Kidney (tissue), 13 donors: ENCODE measurements at regions not wholly inside any gene's neighbourhood (a gene's known extent, or its start where the extent isn't known, plus 50 kb on each side); places are given as distances from the start of the nearest gene placed in this dataset.
A peak's percentile ranks its signal among the peaks of the same experiment; 100 is the strongest.

ENCODE experiments used
- DNase-seq, 5 donors: peaks; one replicate each; pipeline ENCODE4 v3.0.0-alpha.2; 2013 to 2020
- FAIRE-seq: peaks from 2 replicates; lab custom pipeline; 2012; peaks lifted over from hg19 to GRCh38; lab: Jason Lieb, UNC
- H3K27ac ChIP-seq, 2 donors: one replicate each; pipeline ENCODE4 v1.7.0; 2013; ENCODE audit warnings: low read depth in 2 of 2, low read length in 2 of 2, inconsistent platforms in 1 of 2
- H3K27me3 ChIP-seq: one replicate; pipeline ENCODE4 v1.7.1; 2013; ENCODE audit warnings: low read length, inconsistent platforms; ENCODE audit not compliant: control insufficient read depth, insufficient read depth
- H3K36me3 ChIP-seq, 3 donors: one replicate each; pipeline versions ENCODE4 v1.7.0 to v1.7.1; 2013; ENCODE audit warnings: low read length in 3 of 3, control low read depth in 1 of 3, inconsistent platforms in 1 of 3; ENCODE audit not compliant: insufficient read depth in 3 of 3, control insufficient read depth in 2 of 3
- H3K4me1 ChIP-seq, 3 donors: one replicate each; pipeline versions ENCODE4 v1.7.0 to v1.7.1; 2013; ENCODE audit warnings: low read length in 3 of 3, inconsistent platforms in 1 of 3, low read depth in 1 of 3; ENCODE audit not compliant: control insufficient read depth in 2 of 3, insufficient read depth in 2 of 3
- H3K4me3 ChIP-seq, 3 donors: one replicate each; pipeline versions ENCODE4 v1.7.0 to v1.8.1; 2013; ENCODE audit warnings: low read length in 3 of 3, control low read depth in 1 of 3, inconsistent platforms in 1 of 3
- H3K9ac ChIP-seq, 3 donors: one replicate each; pipeline versions ENCODE4 v1.7.0 to v1.7.1; 2013; ENCODE audit warnings: low read length in 3 of 3, control low read depth in 1 of 3, inconsistent platforms in 1 of 3
- H3K9me3 ChIP-seq, 3 donors: one replicate each; pipeline versions ENCODE4 v1.7.0 to v1.7.1; 2013; ENCODE audit warnings: low read length in 3 of 3, control low read depth in 1 of 3, inconsistent platforms in 1 of 3; ENCODE audit not compliant: control insufficient read depth in 2 of 3, insufficient read depth in 1 of 3
- intact Hi-C: fragments of 100-400 bp; cut with DNase I; formaldehyde crosslinking; loops from one replicate; pipeline ENCODE4 v1.11.1; 2022
- TF ChIP-seq, protein P1 (sequence below): IDR thresholded peaks from 3 replicates; pipeline ENCODE4 v1.5.1; 2012; ENCODE audit warnings: mild to moderate bottlenecking, moderate library complexity, borderline replicate concordance; ENCODE audit not compliant: insufficient read depth; ENCODE audit errors: extremely low read depth
- donor health status: control.
- donor health status: control.
- donor health status: control.
- donor health status: control.
- donor health status: control.
- donor health status: DM: yes; HTN: yes; CAD: no.
- donor health status: Normal renal cell carcinoma (clear cell type).

DNA sequence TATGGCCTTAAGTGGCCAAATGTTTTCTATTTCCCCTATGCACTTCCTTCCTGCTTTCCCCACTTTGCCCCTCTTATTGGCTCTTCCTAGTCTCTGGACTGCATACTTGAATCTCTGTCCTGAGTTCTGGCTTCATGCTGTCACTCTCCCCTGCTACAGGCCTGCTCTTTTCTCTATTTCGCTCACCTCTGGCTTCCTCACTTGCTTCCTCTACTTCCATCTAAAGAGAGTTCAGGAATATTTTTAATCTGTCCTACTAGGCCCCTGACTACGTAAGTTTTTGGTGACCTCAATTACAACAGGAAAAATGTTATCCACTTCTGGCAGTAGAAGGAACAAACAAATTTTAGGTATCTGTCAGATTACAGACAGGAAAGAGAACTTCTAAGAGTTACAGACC, 65.7 kb upstream of the WDR17 start:
- DNase-seq (peak in 1 of 5 donors; percentile 3), FAIRE-seq (no peak)
- intact Hi-C loops, result no loop called here
- Histone ChIP-seq H3K36me3 (no peaks in the 10 kb centered on the region), H3K27me3 (no peaks in the 10 kb centered on the region), H3K4me3 (no peak overlapping the region), H3K9ac (no peak overlapping the region), H3K27ac (peak overlapping the region in 1 of 2 donors; percentile 28), H3K4me1 (peaks cover 0 to 2% (median 0%) of the 10 kb centered on the region in 3 donors), H3K9me3 (no peaks in the 10 kb centered on the region)
- TF ChIP-seq, protein P1, sequence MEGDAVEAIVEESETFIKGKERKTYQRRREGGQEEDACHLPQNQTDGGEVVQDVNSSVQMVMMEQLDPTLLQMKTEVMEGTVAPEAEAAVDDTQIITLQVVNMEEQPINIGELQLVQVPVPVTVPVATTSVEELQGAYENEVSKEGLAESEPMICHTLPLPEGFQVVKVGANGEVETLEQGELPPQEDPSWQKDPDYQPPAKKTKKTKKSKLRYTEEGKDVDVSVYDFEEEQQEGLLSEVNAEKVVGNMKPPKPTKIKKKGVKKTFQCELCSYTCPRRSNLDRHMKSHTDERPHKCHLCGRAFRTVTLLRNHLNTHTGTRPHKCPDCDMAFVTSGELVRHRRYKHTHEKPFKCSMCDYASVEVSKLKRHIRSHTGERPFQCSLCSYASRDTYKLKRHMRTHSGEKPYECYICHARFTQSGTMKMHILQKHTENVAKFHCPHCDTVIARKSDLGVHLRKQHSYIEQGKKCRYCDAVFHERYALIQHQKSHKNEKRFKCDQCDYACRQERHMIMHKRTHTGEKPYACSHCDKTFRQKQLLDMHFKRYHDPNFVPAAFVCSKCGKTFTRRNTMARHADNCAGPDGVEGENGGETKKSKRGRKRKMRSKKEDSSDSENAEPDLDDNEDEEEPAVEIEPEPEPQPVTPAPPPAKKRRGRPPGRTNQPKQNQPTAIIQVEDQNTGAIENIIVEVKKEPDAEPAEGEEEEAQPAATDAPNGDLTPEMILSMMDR, result no peak

DNA sequence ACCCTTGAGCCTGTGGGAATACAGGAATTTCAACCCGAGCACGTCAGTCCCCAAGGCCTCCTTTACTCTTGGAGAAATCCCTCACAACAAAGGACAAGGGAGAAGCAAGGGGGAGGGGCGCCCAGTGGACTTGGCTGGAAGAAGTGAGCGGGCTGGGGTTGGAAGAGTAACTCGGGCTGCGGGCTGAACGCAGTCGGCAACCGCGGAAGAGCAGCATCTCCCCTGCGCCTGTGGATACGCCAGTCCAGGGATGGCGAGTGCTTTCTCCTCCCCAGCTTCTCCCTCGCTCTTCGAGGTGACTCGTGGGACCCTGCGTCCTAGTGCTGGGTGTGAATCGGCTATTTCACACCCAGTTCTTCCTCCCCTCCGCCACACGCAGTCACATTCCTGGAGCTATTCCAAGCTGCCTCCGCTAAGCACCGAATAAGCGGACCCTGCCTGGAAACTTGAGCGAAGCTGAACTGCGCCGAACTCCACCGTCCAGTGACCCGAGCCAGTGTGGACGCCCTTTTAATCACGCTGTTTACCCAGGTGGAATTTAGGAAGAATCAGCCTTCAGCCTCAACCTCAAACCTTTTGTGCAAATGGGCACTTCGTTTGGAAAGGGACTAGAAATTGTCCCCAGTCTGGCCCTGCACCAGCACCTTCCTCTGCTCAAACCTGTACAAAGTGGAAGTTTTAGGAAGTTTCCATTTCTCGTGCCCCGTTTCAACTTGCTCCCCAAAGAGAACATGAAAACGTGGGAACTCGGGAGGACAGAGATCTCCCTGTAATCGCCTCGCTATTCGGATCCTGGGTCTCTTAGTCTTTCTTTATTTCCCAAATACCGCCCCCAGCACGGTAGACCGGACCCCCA, 64.3 kb upstream of the WDR17 start:
- Histone ChIP-seq H3K9ac (peak overlapping the region in 2 of 3 donors; percentile 46 to 48), H3K27ac (no peak overlapping the region), H3K27me3 (no peaks in the 10 kb centered on the region), H3K4me3 (peak overlapping the region; percentile 44 to 77 (median 71)), H3K9me3 (no peaks in the 10 kb centered on the region), H3K36me3 (no peaks in the 10 kb centered on the region), H3K4me1 (peaks cover 0 to 2% (median 0%) of the 10 kb centered on the region in 3 donors)
- FAIRE-seq, result no peak
- DNase-seq, result peak; percentile 76 to 84 (median 78)
- TF ChIP-seq, protein P1, result no peak
- intact Hi-C loops, result no loop called here

DNA sequence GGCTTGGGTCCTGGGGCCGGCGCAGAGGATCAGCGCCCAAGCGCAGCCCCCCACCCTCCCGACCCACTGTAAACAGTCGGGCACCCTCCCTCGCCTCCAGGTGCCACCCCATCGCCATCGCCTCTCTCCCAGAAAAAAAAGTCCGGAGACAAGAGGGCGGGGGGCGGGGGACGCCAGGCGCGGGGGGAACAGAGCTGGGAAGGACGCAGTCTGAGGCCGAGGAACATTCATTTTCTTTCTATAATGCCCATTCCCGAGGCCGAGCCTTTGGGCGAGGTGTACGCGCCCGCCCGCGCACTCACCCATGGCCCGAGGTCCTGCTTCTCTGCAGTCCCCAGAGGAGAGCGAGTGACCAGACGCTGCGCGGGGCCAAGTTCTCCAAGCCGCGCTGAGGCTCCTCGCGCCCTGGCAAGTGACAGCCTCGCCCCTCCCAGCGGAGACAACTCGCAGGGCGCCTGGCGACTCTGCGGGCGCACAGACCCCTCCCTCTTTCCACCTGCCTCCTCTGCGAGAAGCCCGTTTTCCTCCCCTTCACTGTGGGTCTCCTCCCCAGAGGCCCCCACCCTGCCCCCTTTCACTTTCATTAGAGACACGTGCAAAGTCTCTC, 63.5 kb upstream of the WDR17 start:
- DNase-seq, result peak; percentile 37 to 76 (median 62)
- peak overlapping the region; percentile 44 to 77 (median 71) for H3K4me3 ChIP-seq
- TF ChIP-seq, protein P1, result no peak
- H3K9ac ChIP-seq, result peak overlapping the region in 1 of 3 donors; percentile 46
- no peaks in the 10 kb centered on the region for H3K9me3 ChIP-seq
- H3K4me1 ChIP-seq, result peaks cover 0 to 2% (median 0%) of the 10 kb centered on the region in 3 donors
- intact Hi-C loops, result no loop called here
- H3K27me3 ChIP-seq, result no peaks in the 10 kb centered on the region
- H3K27ac ChIP-seq, result no peak overlapping the region
- H3K36me3 ChIP-seq, result no peaks in the 10 kb centered on the region
- no peak for FAIRE-seq
